ENCODE measurements at regions not wholly inside any gene's neighbourhood (a gene's known extent, or its start where the extent isn't known, plus 50 kb on each side); places are given as distances from the start of the nearest gene placed in this dataset.

GRCh38 chr10:52977581-52977980 is 205.0 kb upstream of the MBL2 start:
- TF ChIP-seq EZH2 (IDR thresholded peaks at IDR 0.05; ENCODE audit: borderline replicate concordance, low read depth, low read length, severe bottlenecking) (no peak), CTCF (IDR thresholded peaks at IDR 0.05; ENCODE audit: borderline replicate concordance, extremely low read depth, low read length, poor library complexity, severe bottlenecking) (no peak)
